IMR-90 (cell line): ENCODE measurements at regions not wholly inside any gene's neighbourhood (a gene's known extent, or its start where the extent isn't known, plus 50 kb on each side); places are given as distances from the start of the nearest gene placed in this dataset.

ENCODE experiments used
- CEBPB ChIP-seq: IDR thresholded peaks from 2 replicates; pipeline ENCODE4 v1.6.1; 2012; ENCODE audit warnings: low read depth, low read length, improper control_type of control experiment
- CHD1 ChIP-seq: IDR thresholded peaks from 2 replicates; pipeline ENCODE4 v1.6.1; 2012; ENCODE audit warnings: low read depth, low read length, improper control_type of control experiment
- FOS ChIP-seq: fragments of 150-350 bp; IDR thresholded peaks from 2 replicates; pipeline ENCODE4 v1.6.1; 2016; ENCODE audit warnings: low read depth, low read length
- MAFK ChIP-seq: IDR thresholded peaks from 2 replicates; pipeline ENCODE4 v1.6.1; 2012; ENCODE audit warnings: low read depth, low read length, improper control_type of control experiment
- MXI1 ChIP-seq: IDR thresholded peaks from 2 replicates; pipeline ENCODE4 v1.6.1; 2012; ENCODE audit warnings: low read depth, mild to moderate bottlenecking, low read length, moderate library complexity, borderline replicate concordance
- NFE2L2 ChIP-seq: fragments of 150-350 bp; IDR thresholded peaks from 2 replicates; pipeline ENCODE4 v1.6.1; 2016; ENCODE audit warnings: low read depth, mild to moderate bottlenecking, low read length
- POLR2A ChIP-seq: IDR thresholded peaks from 2 replicates; pipeline ENCODE4 v1.6.1; 2012; ENCODE audit warnings: mild to moderate bottlenecking, low read depth, low read length
- RAD21 ChIP-seq: IDR thresholded peaks from 2 replicates; pipeline ENCODE4 v1.6.1; 2012; ENCODE audit warnings: low read length, improper control_type of control experiment
- RCOR1 ChIP-seq: IDR thresholded peaks from 2 replicates; pipeline ENCODE4 v1.6.1; 2012; ENCODE audit warnings: mild to moderate bottlenecking, low read length, improper control_type of control experiment; ENCODE audit not compliant: insufficient replicate concordance
- RFX5 ChIP-seq: IDR thresholded peaks from 2 replicates; pipeline ENCODE4 v1.8.0; 2012; ENCODE audit warnings: low read depth, mild to moderate bottlenecking, low read length, moderate library complexity
- SMC3 ChIP-seq: fragments of 150-350 bp; IDR thresholded peaks from 2 replicates; pipeline ENCODE4 v1.6.1; 2016; ENCODE audit warnings: low read depth, mild to moderate bottlenecking, antibody characterized with exemption, low read length, moderate library complexity
- TF ChIP-seq, protein P1 (sequence below): conservative IDR thresholded peaks from 2 replicates; pipeline ENCODE4 v1.5.1; 2012; ENCODE audit warnings: mild to moderate bottlenecking, low read depth, low read length, improper control_type of control experiment
- TF ChIP-seq, protein P2 (sequence below): fragments of 150-350 bp; IDR thresholded peaks from 2 replicates; pipeline ENCODE4 v1.6.1; 2017; ENCODE audit warnings: mild to moderate bottlenecking, antibody characterized with exemption, low read length, low read depth
- TF ChIP-seq, protein P3 (sequence below): fragments of 150-350 bp; IDR thresholded peaks from 2 replicates; pipeline ENCODE4 v1.6.1; 2016; ENCODE audit warnings: low read depth, mild to moderate bottlenecking, low read length, moderate library complexity, borderline replicate concordance

DNA sequence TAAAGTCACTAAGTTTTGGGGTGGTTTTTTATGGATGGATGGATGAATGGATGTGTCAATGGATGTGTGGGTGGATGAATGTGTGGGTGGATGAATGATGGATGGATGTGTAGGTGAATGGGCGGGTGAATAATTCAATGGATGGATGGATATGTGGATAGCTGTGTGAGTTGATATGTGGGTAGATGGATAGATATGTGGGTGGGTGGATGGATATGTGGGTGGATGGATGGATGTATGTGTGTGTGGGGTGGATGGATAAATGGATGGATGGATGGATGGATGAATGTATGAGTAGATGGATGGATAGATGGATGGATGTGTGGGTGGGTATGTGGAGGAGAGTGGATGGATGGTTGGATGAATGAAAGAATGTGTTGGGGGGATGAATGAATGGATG lies 310.1 kb upstream of the C16orf82 start:
- TF ChIP-seq, protein P1, sequence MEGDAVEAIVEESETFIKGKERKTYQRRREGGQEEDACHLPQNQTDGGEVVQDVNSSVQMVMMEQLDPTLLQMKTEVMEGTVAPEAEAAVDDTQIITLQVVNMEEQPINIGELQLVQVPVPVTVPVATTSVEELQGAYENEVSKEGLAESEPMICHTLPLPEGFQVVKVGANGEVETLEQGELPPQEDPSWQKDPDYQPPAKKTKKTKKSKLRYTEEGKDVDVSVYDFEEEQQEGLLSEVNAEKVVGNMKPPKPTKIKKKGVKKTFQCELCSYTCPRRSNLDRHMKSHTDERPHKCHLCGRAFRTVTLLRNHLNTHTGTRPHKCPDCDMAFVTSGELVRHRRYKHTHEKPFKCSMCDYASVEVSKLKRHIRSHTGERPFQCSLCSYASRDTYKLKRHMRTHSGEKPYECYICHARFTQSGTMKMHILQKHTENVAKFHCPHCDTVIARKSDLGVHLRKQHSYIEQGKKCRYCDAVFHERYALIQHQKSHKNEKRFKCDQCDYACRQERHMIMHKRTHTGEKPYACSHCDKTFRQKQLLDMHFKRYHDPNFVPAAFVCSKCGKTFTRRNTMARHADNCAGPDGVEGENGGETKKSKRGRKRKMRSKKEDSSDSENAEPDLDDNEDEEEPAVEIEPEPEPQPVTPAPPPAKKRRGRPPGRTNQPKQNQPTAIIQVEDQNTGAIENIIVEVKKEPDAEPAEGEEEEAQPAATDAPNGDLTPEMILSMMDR, result no peak
- TF ChIP-seq POLR2A (no peak), RFX5 (no peak), SMC3 (no peak), MXI1 (no peak), CHD1 (no peak), RAD21 (no peak), NFE2L2 (no peak), CEBPB (no peak), MAFK (no peak), FOS (no peak), RCOR1 (no peak)
- TF ChIP-seq, protein P2, sequence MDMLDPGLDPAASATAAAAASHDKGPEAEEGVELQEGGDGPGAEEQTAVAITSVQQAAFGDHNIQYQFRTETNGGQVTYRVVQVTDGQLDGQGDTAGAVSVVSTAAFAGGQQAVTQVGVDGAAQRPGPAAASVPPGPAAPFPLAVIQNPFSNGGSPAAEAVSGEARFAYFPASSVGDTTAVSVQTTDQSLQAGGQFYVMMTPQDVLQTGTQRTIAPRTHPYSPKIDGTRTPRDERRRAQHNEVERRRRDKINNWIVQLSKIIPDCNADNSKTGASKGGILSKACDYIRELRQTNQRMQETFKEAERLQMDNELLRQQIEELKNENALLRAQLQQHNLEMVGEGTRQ, result no peak
- TF ChIP-seq, protein P3, sequence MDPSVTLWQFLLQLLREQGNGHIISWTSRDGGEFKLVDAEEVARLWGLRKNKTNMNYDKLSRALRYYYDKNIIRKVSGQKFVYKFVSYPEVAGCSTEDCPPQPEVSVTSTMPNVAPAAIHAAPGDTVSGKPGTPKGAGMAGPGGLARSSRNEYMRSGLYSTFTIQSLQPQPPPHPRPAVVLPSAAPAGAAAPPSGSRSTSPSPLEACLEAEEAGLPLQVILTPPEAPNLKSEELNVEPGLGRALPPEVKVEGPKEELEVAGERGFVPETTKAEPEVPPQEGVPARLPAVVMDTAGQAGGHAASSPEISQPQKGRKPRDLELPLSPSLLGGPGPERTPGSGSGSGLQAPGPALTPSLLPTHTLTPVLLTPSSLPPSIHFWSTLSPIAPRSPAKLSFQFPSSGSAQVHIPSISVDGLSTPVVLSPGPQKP, result no peak
